GM18951 (cell line): ENCODE measurements at regions not wholly inside any gene's neighbourhood (a gene's known extent, or its start where the extent isn't known, plus 50 kb on each side); places are given as distances from the start of the nearest gene placed in this dataset.

ENCODE experiments used
- POLR2A ChIP-seq: IDR thresholded peaks from 4 replicates; pipeline ENCODE4 v1.6.1; 2011; ENCODE audit warnings: mild to moderate bottlenecking; ENCODE audit not compliant: insufficient read length, insufficient read depth; ENCODE audit errors: extremely low read depth
- in situ Hi-C: fragments of 300-500 bp; cut with MboI; formaldehyde crosslinking; loops from one replicate; pipeline ENCODE4 v1.12.0; 2022; ENCODE audit warnings: low sequenced_read_pairs, mixed read lengths, inconsistent platforms; ENCODE audit not compliant: unreplicated experiment

- in situ Hi-C loops = no loop called here
Measured at GRCh38 chr1:229107972-229108371, 162.9 kb upstream of the RAB4A start.

GRCh38 chr1:229108598-229109201 lies 162.2 kb upstream of the RAB4A start:
- TF ChIP-seq POLR2A = no peak
- in situ Hi-C loops = no loop called here

More at GRCh38 chr1:229107972-229108371, 162.9 kb upstream of the RAB4A start:
- TF ChIP-seq POLR2A = no peak

GRCh38 chr1:229109320-229109761 lies 161.6 kb upstream of the RAB4A start:
- TF ChIP-seq POLR2A = no peak
- in situ Hi-C loops = no loop called here

GRCh38 chr1:229110986-229111385 lies 159.9 kb upstream of the RAB4A start:
- in situ Hi-C loops = no loop called here
- TF ChIP-seq POLR2A = no peak

GRCh38 chr1:229111703-229112319 lies 159.1 kb upstream of the RAB4A start:
- in situ Hi-C loops = no loop called here
- TF ChIP-seq POLR2A = no peak

- no peak for TF ChIP-seq POLR2A
Measured at GRCh38 chr1:229112832-229113548, 157.9 kb upstream of the RAB4A start.

GRCh38 chr1:229114315-229114714 lies 156.6 kb upstream of the RAB4A start:
- in situ Hi-C loops = no loop called here
- no peak for TF ChIP-seq POLR2A

More at GRCh38 chr1:229112832-229113548, 157.9 kb upstream of the RAB4A start:
- in situ Hi-C loops = no loop called here

GRCh38 chr1:229114850-229115365 lies 156.0 kb upstream of the RAB4A start:
- TF ChIP-seq POLR2A = no peak
- in situ Hi-C loops = no loop called here

- in situ Hi-C loops = no loop called here
- TF ChIP-seq POLR2A = no peak
Measured at GRCh38 chr1:229116114-229116513, 154.8 kb upstream of the RAB4A start.

GRCh38 chr1:229117664-229118300 lies 153.1 kb upstream of the RAB4A start:
- TF ChIP-seq POLR2A = no peak
- in situ Hi-C loops = no loop called here

GRCh38 chr1:229118477-229119061 lies 152.3 kb upstream of the RAB4A start:
- TF ChIP-seq POLR2A = no peak
- in situ Hi-C loops = no loop called here

- TF ChIP-seq POLR2A = no peak
- in situ Hi-C loops = no loop called here
Measured at GRCh38 chr1:229119161-229119560, 151.8 kb upstream of the RAB4A start.

GRCh38 chr1:229119876-229120275 lies 151.0 kb upstream of the RAB4A start:
- TF ChIP-seq POLR2A = no peak
- in situ Hi-C loops = no loop called here
